Mammary epithelial cell (primary cell): ENCODE measurements at regions not wholly inside any gene's neighbourhood (a gene's known extent, or its start where the extent isn't known, plus 50 kb on each side); places are given as distances from the start of the nearest gene placed in this dataset.

ENCODE experiments used
- CTCF ChIP-seq, 2 donors: IDR thresholded peaks in 1 of 2; conservative IDR thresholded peaks in 1 of 2; 2 replicates each; pipeline ENCODE4 v1.5.1; 2011 to 2012; ENCODE audit warnings: inconsistent platforms in 2 of 2, low read length in 2 of 2, mild to moderate bottlenecking in 2 of 2, control low read depth in 1 of 2, low read depth in 1 of 2; ENCODE audit not compliant: insufficient read depth in 1 of 2; ENCODE audit errors: extremely low read depth in 1 of 2
- EZH2 ChIP-seq: IDR thresholded peaks from 2 replicates; pipeline ENCODE4 v1.6.1; 2012; ENCODE audit warnings: low read length, inconsistent platforms, borderline replicate concordance

GRCh38 chr2:220684099-220684498, 888.0 kb downstream of the EPHA4 start:
- TF ChIP-seq CTCF (conservative IDR thresholded peaks at IDR 0.05 in 1 of 2, IDR thresholded peaks at IDR 0.05 in 1 of 2; ENCODE audit: extremely low read depth in 1 of 2, insufficient read depth in 1 of 2, low read depth in 1 of 2, low read length in 2 of 2): no peak
- no peak for TF ChIP-seq EZH2
